Inflammatory macrophage treated with lipopolysaccharide for 1 hour (primary cell): ENCODE measurements at regions not wholly inside any gene's neighbourhood (a gene's known extent, or its start where the extent isn't known, plus 50 kb on each side); places are given as distances from the start of the nearest gene placed in this dataset.

Experiments
- DNase-seq, 2 donors: peaks; one replicate each; pipeline ENCODE4 v3.0.0-alpha.2; 2020 to 2022

GRCh38 chr6:26149240-26149639, 62.0 kb downstream of the HFE start:
- no peak for DNase-seq

- no peak for DNase-seq
Observed at GRCh38 chr6:26152226-26153101, 65.2 kb downstream of the HFE start.

- peak in 1 of 2 donors; percentile 33 for DNase-seq
Observed at GRCh38 chr6:26155061-26155930, 68.1 kb downstream of the HFE start.

- DNase-seq: peak; percentile 86 to 94
Observed at GRCh38 chr6:26156105-26156849, 69.0 kb downstream of the HFE start.

GRCh38 chr6:26156850-26157250, 69.6 kb downstream of the HFE start:
- DNase-seq: no peak

- DNase-seq: peak; percentile 94 to 97
Observed at GRCh38 chr6:26157251-26158075, 70.2 kb downstream of the HFE start.

- DNase-seq: peak in 1 of 2 donors; percentile 22
Observed at GRCh38 chr6:26158076-26158580, 70.9 kb downstream of the HFE start.

- peak; percentile 84 to 88 for DNase-seq
Observed at GRCh38 chr6:26158581-26159356, 71.5 kb downstream of the HFE start.

GRCh38 chr6:26159357-26160273, 72.4 kb downstream of the HFE start:
- no peak for DNase-seq

GRCh38 chr6:26161322-26161721, 74.1 kb downstream of the HFE start:
- no peak for DNase-seq

GRCh38 chr6:26162399-26162798, 75.2 kb downstream of the HFE start:
- DNase-seq: no peak

- no peak for DNase-seq
Observed at GRCh38 chr6:26163427-26164119, 76.3 kb downstream of the HFE start.

GRCh38 chr6:26164120-26164505, 76.9 kb downstream of the HFE start:
- DNase-seq: no peak

GRCh38 chr6:26165261-26165790, 78.1 kb downstream of the HFE start:
- no peak for DNase-seq

- no peak for DNase-seq
Observed at GRCh38 chr6:26170181-26170580, 83.0 kb downstream of the HFE start.

- DNase-seq: no peak
Observed at GRCh38 chr6:26170951-26171841, 84.0 kb downstream of the HFE start.

GRCh38 chr6:26172608-26172968, 85.4 kb downstream of the HFE start:
- peak in 1 of 2 donors; percentile 38 for DNase-seq

- no peak for DNase-seq
Observed at GRCh38 chr6:26173836-26174145, 86.6 kb downstream of the HFE start.
